HUES6 (cell line): ENCODE measurements at regions not wholly inside any gene's neighbourhood (a gene's known extent, or its start where the extent isn't known, plus 50 kb on each side); places are given as distances from the start of the nearest gene placed in this dataset.
A peak's percentile ranks its signal among the peaks of the same experiment; 100 is the strongest.
"Not testable (repeated sequence)": the region's sequence is repeated elsewhere in the genome, so short reads cannot be mapped to it uniquely, and the experiment has no call there.

ENCODE experiments used
- H3K27ac ChIP-seq: 2 replicates; pipeline ENCODE4 v1.7.0; 2013; ENCODE audit warnings: low read depth, mild to moderate bottlenecking, low read length, inconsistent platforms
- H3K27me3 ChIP-seq: 2 replicates; pipeline ENCODE4 v1.6.1; 2013; ENCODE audit warnings: low read length; ENCODE audit not compliant: control insufficient read depth, insufficient read depth
- H3K36me3 ChIP-seq: 2 replicates; pipeline ENCODE4 v1.6.1; 2013; ENCODE audit warnings: low read length; ENCODE audit not compliant: control insufficient read depth, insufficient read depth
- H3K4me1 ChIP-seq: 2 replicates; pipeline ENCODE4 v1.6.1; 2013; ENCODE audit warnings: low read length; ENCODE audit not compliant: control insufficient read depth, insufficient read depth
- H3K4me3 ChIP-seq: 2 replicates; pipeline ENCODE4 v1.5.1; 2013; ENCODE audit warnings: low read depth, low read length
- H3K9ac ChIP-seq: one replicate; pipeline ENCODE4 v1.6.1; 2013; ENCODE audit warnings: mild to moderate bottlenecking, low read length
- H3K9me3 ChIP-seq: 2 replicates; pipeline ENCODE4 v1.6.1; 2013; ENCODE audit warnings: low read depth, low read length; ENCODE audit not compliant: control insufficient read depth, insufficient read depth

DNA sequence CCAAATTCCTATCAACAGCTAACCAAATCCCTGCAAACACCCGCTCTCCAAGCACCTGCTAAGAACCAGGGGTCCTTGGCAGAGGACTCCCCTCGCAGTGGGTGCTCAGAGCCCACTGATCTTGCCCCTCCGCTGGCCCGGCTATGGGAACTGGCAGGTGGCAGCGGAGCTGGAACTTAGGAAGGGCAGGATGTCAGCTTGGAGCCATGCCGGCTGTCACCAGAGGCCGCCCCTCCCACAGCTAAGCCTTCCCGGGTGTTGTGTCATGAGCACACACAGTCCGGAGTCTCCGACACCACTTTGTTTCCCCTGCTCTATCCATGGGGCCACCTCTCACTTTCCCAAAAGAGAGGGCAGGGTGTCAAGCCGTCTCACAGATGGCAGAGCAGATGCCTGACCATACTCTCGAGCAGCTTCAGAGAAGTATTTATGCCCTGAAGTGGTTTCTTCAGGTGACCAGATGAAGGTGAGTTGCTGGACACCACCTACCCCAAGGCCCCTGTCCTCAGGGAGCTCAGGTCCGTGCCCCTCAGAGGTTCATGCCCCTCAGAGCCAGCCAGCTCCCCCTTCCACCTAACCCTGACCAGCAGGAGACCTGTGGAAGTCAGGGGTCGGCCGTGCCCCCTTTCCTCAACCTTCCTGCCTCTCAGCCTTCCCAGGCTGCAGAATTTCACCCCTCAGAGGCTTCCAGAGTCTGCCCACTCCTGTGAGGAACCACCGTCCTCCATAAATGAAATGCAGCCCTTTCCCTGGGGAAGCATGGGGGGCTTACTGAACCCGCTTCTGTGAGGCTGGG, 545.7 kb upstream of the B3GAT1 start:
- Histone ChIP-seq H3K36me3 (no peaks in the 10 kb centered on the region), H3K27me3 (peaks cover 2% of the 10 kb centered on the region; the same call in 1 of the 2 replicates), H3K27ac (no peak overlapping the region), H3K9me3 (no peaks in the 10 kb centered on the region), H3K9ac (no peak overlapping the region), H3K4me1 (no peaks in the 10 kb centered on the region), H3K4me3 (no peak overlapping the region)

DNA sequence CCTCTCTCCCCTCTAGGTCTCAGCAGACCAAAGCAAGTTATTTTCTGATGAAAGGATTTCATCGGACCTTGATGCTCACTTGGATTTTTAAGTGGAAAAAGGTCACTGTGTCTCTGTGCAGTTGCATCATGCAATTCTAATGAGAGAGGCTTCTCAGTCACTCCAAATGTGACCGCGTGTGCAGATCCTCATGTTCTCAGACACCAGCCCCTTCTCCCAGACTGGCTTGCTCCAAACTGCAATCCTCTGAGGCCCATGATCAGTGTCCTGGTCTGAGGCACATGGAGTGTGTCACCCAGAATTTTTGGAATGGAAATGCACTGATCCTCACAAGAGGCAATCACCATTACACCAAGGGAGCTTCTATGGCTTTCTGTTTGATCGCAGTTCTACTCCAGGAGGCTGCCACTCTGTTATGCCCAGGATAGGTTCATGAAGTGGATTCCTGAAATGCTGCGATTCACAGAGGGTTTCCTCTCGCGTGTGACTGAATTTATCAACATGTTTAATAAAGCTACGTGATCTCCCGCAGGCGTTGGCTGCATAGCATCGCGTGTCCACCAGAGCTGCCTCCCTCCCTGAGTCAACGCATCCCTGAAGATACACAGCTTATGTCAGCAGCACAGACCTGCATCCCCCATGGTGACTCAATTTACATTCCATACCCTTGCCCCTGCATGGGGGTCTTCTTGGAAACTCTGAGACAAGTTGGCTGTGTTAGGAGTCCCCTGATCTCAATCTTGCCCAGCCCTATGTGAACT, 544.6 kb upstream of the B3GAT1 start:
- H3K9ac ChIP-seq = no peak overlapping the region

DNA sequence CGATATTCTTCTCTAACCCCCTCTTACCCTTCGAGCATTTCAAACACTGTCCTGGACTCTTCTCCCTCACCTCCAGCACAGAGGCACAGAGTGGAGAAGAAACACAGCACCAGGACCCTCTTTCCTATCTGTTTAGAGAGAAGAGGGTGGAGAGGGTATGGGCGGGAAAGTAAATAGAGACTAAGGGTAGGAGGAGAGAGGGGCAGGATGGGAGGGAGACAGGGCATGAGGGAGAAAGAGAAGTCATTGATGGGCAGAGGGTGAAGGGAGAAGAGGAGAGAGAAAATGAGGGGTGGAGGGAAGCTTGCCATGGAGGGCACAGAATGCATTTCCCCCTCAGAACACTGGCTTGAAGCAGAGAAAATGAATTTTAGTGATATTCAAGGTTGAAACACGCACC, 543.9 kb upstream of the B3GAT1 start:
- H3K27ac ChIP-seq, H3K27me3 ChIP-seq, H3K9me3 ChIP-seq, H3K36me3 ChIP-seq, H3K9ac ChIP-seq, H3K4me3 ChIP-seq: not testable (repeated sequence)
- H3K4me1 ChIP-seq = peaks cover 10% of the 10 kb centered on the region

More for the DNA sequence above, 544.6 kb upstream of the B3GAT1 start:
- Histone ChIP-seq H3K27me3 (peaks cover 2% of the 10 kb centered on the region; the same call in 1 of the 2 replicates), H3K4me1 (peaks cover 4% of the 10 kb centered on the region; the same call in 1 of the 2 replicates), H3K4me3 (no peak overlapping the region), H3K27ac (no peak overlapping the region), H3K36me3 (no peaks in the 10 kb centered on the region), H3K9me3 (no peaks in the 10 kb centered on the region)

DNA sequence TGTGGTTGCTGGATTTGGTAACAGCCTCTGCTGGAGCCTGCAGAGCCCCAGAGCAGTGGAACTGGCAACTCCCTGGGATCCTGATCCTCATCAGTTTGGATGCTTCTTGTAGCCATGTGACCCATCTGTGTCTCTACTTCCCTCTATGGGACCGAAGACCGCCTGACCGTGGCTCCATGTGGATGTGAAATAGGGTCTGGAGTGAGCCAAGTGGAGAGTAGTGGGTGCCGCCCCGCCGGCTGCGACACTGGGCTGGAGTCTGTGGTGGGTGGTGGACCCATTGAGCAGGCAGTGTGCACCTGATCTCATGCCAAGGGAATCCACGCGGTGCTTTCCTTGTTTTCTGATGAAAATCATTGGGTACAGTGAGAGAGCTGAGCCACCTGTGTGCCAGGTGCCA, 543.2 kb upstream of the B3GAT1 start:
- no peaks in the 10 kb centered on the region for H3K36me3 ChIP-seq
- no peak overlapping the region for H3K4me3 ChIP-seq
- H3K9me3 ChIP-seq = no peaks in the 10 kb centered on the region
- H3K9ac ChIP-seq = no peak overlapping the region
- peaks cover 14% of the 10 kb centered on the region for H3K4me1 ChIP-seq
- H3K27ac ChIP-seq = no peak overlapping the region
- peaks cover 2% of the 10 kb centered on the region; the same call in 1 of the 2 replicates for H3K27me3 ChIP-seq

DNA sequence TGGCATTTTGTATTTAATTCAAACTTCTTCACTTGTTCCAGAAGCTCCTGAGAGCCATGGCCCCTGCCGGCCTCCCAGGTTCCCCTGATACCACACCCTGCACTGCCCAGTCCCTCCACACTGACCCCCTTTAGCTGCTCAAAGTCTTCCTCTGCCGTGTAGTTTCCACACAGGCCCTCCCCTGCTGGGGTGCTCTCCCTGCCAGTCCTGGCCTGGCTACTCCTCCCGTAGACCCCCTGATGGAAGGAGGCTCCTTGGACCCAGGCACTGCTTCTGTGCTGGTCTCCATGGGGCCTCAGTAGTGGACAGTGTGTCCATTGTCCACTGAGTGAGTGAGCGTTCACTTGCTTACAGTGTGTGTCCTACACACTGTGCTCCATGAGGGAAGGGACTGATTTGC, 542.4 kb upstream of the B3GAT1 start:
- not testable (repeated sequence) for H3K27ac ChIP-seq, H3K27me3 ChIP-seq, H3K9me3 ChIP-seq, H3K36me3 ChIP-seq, H3K9ac ChIP-seq, H3K4me3 ChIP-seq
- H3K4me1 ChIP-seq = peaks cover 19% of the 10 kb centered on the region

DNA sequence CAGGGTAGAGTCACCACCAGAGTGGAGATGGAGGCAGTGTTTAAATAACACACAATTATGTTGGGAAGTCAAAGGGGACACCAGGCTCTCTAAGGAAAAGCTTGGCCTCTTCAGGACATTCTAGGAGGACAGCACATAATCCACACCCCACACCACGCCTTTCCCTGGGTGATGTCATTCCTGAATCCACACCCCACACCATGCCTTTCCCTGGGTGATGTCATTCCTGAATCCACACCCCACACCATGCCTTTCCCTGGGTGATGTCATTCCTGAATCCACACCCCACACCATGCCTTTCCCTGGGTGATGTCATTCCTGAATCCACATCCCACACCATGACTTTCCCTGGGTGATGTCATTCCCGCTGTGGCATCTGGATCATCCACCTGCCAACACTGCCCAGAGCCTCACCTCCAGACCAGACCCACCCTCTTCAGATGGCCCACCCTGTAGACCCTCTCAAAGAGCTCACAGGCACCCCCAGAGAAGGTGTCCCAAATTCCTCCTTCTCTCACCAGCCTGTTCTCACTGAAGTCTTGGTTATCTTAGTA, 541.5 kb upstream of the B3GAT1 start:
- not testable (repeated sequence) for H3K27ac ChIP-seq, H3K27me3 ChIP-seq, H3K9ac ChIP-seq, H3K36me3 ChIP-seq, H3K4me3 ChIP-seq, H3K9me3 ChIP-seq
- peaks cover 24% of the 10 kb centered on the region for H3K4me1 ChIP-seq

DNA sequence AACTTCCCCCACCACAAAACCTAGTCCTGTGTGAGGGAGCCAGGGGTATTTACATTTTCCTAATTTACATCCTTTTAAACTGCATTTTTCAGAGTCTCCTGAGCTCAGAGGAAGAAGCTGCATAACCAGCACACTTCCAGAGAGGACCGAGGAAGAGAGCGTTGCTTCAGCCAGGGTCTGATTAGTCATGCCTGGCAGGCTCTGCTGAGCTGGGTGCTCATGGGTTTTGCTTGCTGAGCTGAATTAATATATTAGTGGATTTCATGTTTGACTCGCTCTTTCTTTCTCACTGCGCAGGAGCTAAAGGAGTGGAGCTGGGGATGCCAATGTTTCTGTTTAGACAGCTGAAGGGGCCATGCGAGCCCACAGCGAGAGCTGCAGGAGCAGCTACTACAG, 539.3 kb upstream of the B3GAT1 start:
- no peaks in the 10 kb centered on the region for H3K36me3 ChIP-seq
- no peak overlapping the region for H3K27ac ChIP-seq
- no peak overlapping the region for H3K9ac ChIP-seq
- no peaks in the 10 kb centered on the region for H3K27me3 ChIP-seq
- H3K4me3 ChIP-seq = no peak overlapping the region
- H3K4me1 ChIP-seq = peaks cover 24% of the 10 kb centered on the region
- no peaks in the 10 kb centered on the region for H3K9me3 ChIP-seq

DNA sequence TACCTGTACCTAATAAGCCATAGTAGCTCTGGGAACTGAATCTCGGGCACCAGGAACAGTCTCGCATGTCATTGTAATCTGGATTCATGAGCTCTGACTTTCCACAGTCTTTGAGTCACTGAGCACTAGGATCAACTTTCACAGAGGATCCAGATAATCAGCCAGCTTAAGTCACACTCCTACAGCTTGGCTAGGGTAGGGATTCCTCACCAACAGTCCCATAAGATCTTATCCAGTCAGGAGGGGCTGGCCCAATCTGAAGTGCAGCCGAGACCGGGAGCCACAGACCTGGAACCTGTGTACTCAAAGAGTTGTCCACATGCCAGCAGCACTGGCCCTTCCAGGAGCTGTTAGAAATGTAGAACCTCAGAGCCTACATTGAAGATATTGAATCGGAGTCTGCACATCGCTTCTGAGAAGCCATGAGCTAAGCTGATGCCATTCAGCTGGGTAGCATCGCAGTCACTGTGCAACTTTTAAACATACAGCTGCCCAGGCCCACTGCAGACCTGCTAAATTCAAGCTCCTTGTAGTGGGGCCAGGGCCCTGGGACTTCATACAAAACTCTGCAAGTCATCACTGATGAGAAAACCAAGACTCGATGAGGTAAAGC, 538.8 kb upstream of the B3GAT1 start:
- Histone ChIP-seq H3K9me3 (no peaks in the 10 kb centered on the region), H3K27ac (no peak overlapping the region), H3K9ac (no peak overlapping the region), H3K4me1 (peaks cover 29% of the 10 kb centered on the region), H3K4me3 (no peak overlapping the region), H3K36me3 (no peaks in the 10 kb centered on the region), H3K27me3 (no peaks in the 10 kb centered on the region)

DNA sequence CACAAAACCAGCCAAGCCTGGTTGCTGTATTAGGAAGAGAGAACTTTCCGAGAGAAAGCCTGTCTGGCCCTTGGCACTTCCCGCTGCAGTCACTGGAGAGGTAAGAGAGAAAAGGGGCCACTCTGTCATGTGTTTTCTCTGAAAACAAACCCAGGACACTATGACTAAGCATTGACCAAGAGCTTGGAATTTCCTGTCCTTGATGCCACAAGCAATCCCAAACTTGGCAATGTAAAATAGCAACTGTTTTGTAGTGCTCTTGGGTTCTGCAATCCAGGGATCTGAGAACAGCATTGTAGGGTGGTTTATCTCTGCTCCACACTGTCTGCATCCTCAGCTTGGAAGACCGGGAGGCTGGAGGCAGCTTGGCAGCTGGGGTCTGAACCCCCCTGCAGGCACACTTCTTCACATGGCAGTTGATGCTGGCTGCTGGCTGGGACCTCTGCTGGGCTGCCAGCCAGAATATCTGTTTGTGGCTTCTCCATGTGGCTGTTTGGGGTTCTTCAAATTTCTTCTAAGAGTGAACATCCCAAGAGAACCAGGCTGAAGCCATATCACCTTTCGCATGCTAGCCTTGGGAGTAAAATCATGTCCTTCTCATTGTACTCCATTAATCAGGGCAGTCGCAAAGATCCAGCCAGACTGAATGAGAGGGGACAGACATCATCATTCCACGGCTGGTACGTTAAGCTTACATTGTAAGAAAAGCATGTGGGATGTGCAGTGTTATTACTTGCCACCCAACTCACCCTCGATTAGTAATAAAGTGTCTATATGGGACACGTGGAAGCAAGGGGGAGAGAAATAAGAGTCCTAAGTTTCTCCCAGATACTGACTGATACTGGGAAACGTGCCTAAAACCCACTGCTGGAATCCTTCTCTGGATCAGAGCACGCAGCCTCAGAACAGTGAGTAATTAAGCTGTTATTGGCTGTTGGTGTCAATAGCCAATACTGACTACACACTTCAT, 537.4 kb upstream of the B3GAT1 start:
- Histone ChIP-seq H3K9ac (peak overlapping the region; percentile 7), H3K9me3 (no peaks in the 10 kb centered on the region), H3K36me3 (no peaks in the 10 kb centered on the region), H3K4me1 (peaks cover 30% of the 10 kb centered on the region), H3K27ac (no peak overlapping the region), H3K27me3 (no peaks in the 10 kb centered on the region), H3K4me3 (no peak overlapping the region)

DNA sequence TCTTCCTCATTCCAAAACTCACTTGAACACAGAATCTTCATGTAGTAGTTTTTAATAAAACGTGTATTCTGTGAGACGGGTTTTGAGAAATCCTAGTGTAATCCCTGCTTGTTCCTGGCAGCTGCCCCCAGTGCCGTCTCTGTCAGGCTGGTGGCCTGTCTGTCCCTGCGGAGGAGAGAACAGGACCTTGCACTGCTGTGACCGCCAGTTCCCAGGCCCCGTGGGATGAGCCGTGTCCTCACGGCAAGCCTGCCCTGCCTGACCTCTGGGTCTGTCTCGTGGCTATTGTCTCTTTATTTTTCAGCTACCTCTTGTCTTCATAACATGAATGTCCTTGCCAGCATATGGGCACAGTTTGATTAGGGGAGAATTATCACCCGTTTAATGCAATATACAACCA, 535.5 kb upstream of the B3GAT1 start:
- Histone ChIP-seq H3K4me3 (no peak overlapping the region), H3K4me1 (peaks cover 36% of the 10 kb centered on the region), H3K9ac (no peak overlapping the region), H3K27ac (no peak overlapping the region), H3K9me3 (no peaks in the 10 kb centered on the region), H3K27me3 (no peaks in the 10 kb centered on the region), H3K36me3 (no peaks in the 10 kb centered on the region)
